Thoracic aorta (tissue), 2 donors: ENCODE measurements at regions not wholly inside any gene's neighbourhood (a gene's known extent, or its start where the extent isn't known, plus 50 kb on each side); places are given as distances from the start of the nearest gene placed in this dataset.

Source experiments
- ATAC-seq: fragments of 150-250 bp; one replicate; pipeline ENCODE4 v1.8.0; 2017; ENCODE audit warnings: low read depth; ENCODE audit not compliant: insufficient number of reproducible peaks, low FRiP score
- DNase-seq: peaks from one replicate; pipeline ENCODE4 v3.0.0-alpha.2; 2020; ENCODE audit warnings: low spot score
- H3K27ac ChIP-seq, 2 donors: fragments of 200-600 bp; sonication (generic); 1 replicate in 1 of 2; 2 replicates in 1 of 2; pipeline ENCODE4 v1.5.1; 2016; ENCODE audit warnings: mild to moderate bottlenecking in 2 of 2, moderate library complexity in 2 of 2
- H3K27me3 ChIP-seq: fragments of 200-600 bp; sonication (generic); replicated peaks from 2 replicates; pipeline ENCODE4 v1.6.0; 2016; ENCODE audit warnings: mild to moderate bottlenecking; ENCODE audit not compliant: insufficient read depth
- H3K36me3 ChIP-seq: fragments of 200-600 bp; sonication (generic); one replicate; pipeline ENCODE4 v1.5.1; 2016
- H3K4me1 ChIP-seq, 2 donors: fragments of 200-600 bp; sonication (generic); 1 replicate in 1 of 2; 2 replicates in 1 of 2; pipeline versions ENCODE4 v1.5.1 to v1.6.0; 2016; ENCODE audit warnings: low read depth in 2 of 2, mild to moderate bottlenecking in 1 of 2; ENCODE audit not compliant: control insufficient read depth in 1 of 2
- H3K4me3 ChIP-seq: fragments of 200-600 bp; sonication (generic); 2 replicates; pipeline ENCODE4 v1.5.1; 2016; ENCODE audit warnings: mild to moderate bottlenecking
- H3K9me3 ChIP-seq: fragments of 200-600 bp; sonication (generic); 2 replicates; pipeline ENCODE4 v1.5.1; 2016
- CTCF ChIP-seq: fragments of 200-600 bp; sonication (generic); IDR thresholded peaks from one replicate; pipeline ENCODE4 v1.5.1; 2019; ENCODE audit warnings: antibody characterized with exemption

DNA sequence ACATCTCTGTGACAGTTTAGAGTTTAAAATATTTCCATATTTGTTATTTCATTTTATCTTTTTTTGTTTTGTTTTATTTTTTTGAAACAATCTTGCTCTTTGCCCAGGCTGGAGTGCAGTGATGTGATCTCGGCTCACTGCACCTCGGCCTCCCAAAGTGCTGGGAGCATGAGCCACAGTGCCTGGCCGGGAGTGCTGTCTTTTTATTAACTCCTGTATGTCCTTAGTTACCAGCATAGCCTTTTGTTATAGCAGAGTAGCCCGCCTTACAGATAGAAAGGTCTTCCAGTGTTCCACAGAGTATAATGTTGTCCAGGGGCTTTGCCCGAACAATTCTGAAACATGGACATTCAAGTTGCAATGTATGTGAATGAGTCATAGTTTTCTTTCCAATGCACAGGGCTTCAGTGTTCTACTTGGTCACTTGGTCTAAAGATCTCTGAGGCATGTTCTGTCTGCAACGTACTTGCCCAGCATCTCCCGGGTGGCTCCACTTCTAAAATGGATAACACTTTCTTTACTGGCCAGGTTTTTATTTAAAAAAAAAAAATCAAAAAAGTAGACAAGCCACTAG lies 125.6 kb downstream of the KCNJ18 start:
- ATAC-seq = no peak
- no peak for TF ChIP-seq CTCF

GRCh38 chr17:21823090-21823489 lies 130.8 kb downstream of the KCNJ18 start:
- Histone ChIP-seq H3K27me3 (no peaks in the 10 kb centered on the region), H3K36me3 (no peaks in the 10 kb centered on the region), H3K4me3 (no peak overlapping the region), H3K9me3 (no peaks in the 10 kb centered on the region), H3K27ac (no peak overlapping the region), H3K4me1 (no peaks in the 10 kb centered on the region)
- no peak for ATAC-seq
- no peak for TF ChIP-seq CTCF
- no peak for DNase-seq

More for the DNA sequence above, 125.6 kb downstream of the KCNJ18 start:
- Histone ChIP-seq H3K36me3 (no peaks in the 10 kb centered on the region), H3K27ac (no peak overlapping the region), H3K4me1 (no peaks in the 10 kb centered on the region), H3K9me3 (no peaks in the 10 kb centered on the region), H3K4me3 (no peak overlapping the region), H3K27me3 (no peaks in the 10 kb centered on the region)
- no peak for DNase-seq

DNA sequence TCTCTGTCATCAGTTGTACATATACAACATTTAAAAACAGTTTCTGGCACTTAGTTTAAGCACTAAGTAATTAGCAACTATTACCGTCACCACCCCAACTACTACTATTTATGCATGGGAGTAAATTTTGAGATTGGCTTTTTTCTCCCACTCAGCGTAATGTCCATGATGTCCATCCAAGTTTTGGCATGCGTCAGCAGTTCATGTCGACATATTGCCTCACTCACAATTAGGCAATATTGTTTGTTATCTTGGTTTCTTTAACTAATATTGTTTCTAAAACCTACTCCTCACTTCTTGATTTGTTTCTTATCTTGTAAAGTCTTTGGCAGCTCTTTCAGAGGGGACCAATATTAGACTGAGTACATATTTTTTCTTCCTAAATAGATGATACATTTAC lies 131.3 kb downstream of the KCNJ18 start:
- Histone ChIP-seq H3K36me3 (no peaks in the 10 kb centered on the region), H3K27me3 (no peaks in the 10 kb centered on the region), H3K27ac (no peak overlapping the region), H3K4me3 (no peak overlapping the region), H3K4me1 (no peaks in the 10 kb centered on the region), H3K9me3 (no peaks in the 10 kb centered on the region)
- DNase-seq (no peak), ATAC-seq (no peak)
- TF ChIP-seq CTCF = no peak

DNA sequence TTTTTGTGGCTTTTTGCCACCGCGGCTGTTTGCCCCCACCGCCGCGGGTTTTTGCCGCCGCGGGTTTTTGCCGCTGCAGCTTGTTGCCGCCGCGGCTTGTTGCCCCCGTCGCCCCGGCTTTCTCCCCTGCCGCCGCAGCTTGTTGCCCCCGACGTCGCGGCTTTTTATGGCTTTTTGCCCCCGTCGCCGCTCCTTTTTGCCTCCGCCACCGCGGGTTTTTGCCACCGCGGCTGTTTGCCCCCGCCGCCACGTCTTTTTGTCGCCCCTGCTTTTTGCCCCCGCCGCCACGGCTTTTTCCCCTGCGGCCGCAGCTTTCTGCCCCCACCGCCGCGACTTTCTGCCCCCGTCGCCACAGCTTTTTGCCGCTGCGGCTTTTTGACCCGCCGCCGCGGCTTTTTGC lies 149.5 kb downstream of the KCNJ18 start:
- H3K4me3 ChIP-seq = no peak overlapping the region
- no peak for DNase-seq
- no peak for TF ChIP-seq CTCF
- H3K4me1 ChIP-seq = no peaks in the 10 kb centered on the region
- no peaks in the 10 kb centered on the region for H3K9me3 ChIP-seq
- H3K27me3 ChIP-seq = no peaks in the 10 kb centered on the region
- ATAC-seq = no peak
- H3K27ac ChIP-seq = no peak overlapping the region
- H3K36me3 ChIP-seq = no peaks in the 10 kb centered on the region

- Histone ChIP-seq H3K9me3 (no peaks in the 10 kb centered on the region), H3K4me1 (no peaks in the 10 kb centered on the region), H3K27ac (no peak overlapping the region), H3K27me3 (no peaks in the 10 kb centered on the region), H3K4me3 (no peak overlapping the region), H3K36me3 (no peaks in the 10 kb centered on the region)
- ATAC-seq = no peak
- no peak for TF ChIP-seq CTCF
- no peak for DNase-seq
Measured at GRCh38 chr17:21842332-21843317, 150.3 kb downstream of the KCNJ18 start.
